CD1c-positive myeloid dendritic cell (primary cell): ENCODE measurements at regions not wholly inside any gene's neighbourhood (a gene's known extent, or its start where the extent isn't known, plus 50 kb on each side); places are given as distances from the start of the nearest gene placed in this dataset.

ENCODE experiments used
- DNase-seq: peaks from one replicate; pipeline ENCODE4 v3.0.0-alpha.2; 2016; ENCODE audit errors: extremely low spot score

GRCh38 chr7:79872176-79872575 lies 262.5 kb upstream of the GNAI1 start:
- DNase-seq = no peak

DNA sequence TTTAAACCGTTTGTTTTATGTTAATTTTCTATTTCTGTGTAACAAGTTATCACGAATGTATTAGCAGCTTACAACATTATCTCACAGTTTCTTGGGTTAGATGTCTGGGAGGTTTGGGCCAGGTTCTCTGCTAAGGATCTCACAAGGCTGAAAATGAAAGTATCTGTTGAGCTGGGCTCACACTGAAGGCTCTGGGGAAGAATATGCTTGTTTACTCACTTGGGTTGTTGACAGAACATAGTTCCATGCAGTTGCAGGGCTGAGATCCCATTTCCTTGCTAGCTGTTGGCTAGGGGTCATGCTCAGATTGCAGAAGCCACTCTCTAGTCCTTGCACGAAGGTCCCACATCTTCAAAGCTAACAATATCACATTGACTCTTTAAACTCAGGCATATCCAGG lies 266.6 kb upstream of the GNAI1 start:
- no peak for DNase-seq

DNA sequence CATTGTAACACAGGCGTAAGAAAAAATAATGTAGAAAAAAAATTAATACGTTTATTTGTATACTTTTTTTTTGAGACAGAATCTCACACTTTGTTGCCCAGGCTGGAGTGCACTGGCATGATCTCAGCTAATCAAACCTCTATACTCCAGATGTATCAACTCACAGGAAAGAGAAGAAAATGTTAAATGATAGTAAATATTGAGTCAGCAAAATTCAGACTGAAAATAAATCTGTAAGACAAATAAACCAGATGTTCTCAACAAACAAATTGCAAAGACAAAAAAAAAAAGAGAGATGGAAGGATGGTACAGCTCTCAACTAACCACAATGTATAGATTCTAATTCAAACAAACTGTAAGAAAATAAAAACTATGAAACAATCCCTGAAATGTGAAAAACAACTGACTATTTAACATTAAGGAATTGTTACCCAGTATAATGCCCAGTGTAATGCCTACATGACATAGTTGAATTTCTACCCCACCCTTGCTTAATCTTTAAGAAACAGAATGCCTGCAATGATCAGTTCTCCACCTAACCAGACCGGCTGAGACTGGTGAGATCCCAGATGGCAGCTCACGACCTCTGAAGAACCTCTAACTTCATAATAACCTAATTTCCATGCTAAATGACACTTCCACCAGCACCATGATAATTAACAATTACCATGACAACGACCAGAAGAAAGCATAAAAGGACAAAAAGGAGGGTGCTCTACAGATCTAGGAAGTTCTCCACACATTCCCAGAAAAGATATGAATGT lies 272.0 kb upstream of the GNAI1 start:
- DNase-seq = no peak

DNA sequence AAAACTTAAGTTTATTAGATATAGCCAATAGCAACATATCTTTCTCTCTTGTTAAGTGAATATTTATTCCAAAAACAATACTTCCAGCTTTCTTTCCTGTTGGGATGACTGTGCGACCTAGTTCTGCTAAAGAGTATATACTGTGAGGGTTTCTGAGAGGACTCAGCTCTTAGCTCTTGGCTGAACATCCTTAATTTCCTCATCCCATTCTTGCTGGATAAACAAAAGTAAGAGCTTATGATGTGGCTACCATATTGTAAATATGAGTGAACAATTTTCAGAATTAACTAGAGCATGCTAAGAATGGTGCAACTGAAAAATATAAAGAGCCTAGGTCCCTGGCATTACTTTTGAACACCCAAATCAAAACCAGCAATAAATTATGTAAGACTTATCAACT lies 279.5 kb upstream of the GNAI1 start:
- DNase-seq = no peak

DNA sequence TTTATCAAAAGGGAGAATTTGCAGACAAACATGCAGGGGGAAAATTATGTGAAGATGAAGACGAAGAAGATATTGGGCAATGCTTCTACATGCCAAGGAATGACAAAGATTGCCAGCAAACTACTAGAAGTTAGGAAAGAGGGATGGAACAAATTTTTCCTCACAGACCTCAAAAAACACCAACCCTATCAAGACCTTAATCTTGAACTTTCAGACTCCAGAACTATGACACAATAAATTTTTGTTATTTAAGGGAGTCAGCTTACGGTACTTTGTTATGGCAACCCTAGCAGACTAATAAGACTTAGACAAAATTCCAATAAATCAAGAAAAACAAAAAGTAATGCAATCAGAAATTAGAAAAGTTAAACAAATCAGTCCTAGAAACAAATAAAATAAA lies 280.0 kb upstream of the GNAI1 start:
- no peak for DNase-seq

DNA sequence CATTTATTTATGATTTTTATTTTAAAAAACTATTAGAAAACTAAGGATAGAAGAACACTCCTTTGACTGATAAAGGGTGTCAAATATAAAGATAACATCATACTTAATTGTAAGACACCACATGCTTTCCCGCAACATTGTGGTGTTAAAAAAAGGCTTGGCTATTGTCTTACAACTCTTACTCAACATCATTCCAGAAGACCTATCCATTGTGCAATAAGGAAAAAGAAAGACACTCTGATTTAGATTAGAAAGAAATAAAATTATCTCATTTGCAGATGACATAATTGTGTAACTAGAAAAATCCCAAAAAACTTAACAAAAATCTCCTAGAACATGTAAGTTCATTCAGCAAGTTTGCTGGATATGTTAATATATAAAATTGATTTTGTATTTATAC lies 296.7 kb upstream of the GNAI1 start:
- no peak for DNase-seq

DNA sequence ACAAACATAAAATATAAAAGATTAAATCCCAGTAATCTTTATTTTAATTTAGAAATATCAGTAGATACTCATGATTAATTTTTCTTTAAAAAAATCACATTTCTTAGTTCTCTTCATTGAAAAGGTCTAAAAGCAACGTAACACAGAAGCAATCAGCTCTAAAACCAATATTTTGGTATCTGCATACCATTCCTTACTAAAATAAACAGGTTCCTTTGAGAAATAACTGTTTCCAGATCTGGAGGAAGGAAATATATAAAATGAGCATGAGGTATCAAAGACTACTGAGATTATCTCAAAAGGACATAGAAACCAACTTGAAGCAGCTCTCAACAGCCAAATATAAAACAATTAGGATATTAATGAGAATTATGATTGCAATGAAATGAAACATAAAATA lies 301.0 kb upstream of the GNAI1 start:
- no peak for DNase-seq

GRCh38 chr7:79828866-79829265 lies 305.8 kb upstream of the GNAI1 start:
- DNase-seq = no peak

GRCh38 chr7:79823246-79823951 lies 311.2 kb upstream of the GNAI1 start:
- no peak for DNase-seq

DNA sequence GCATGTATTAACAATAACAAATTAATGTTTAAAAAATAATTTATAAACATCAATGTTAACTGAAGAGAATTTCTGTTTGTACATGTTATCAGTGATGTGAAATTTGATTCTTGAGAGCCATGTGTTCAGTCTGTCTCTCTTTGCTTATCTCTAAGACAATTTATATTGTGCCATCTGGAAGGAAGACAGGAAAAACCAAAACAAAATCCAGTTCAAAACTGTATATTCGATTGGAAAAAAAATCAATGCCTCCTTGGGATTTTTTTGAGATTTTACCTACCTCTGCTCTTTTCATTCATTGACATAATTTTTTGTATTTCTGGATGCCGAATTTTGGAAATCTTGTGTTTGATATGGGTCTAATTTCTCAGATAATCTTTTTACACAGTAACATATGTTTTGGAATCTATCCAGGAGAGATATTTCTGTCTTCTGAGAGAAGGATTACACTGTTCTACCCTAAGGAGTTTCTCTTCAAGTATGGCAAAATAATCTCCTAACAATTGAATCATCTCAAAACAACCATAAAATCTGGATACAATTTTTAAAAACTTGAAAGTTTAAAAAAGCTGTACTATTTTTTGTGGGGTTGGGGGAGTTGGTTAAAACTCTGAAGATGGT lies 311.9 kb upstream of the GNAI1 start:
- DNase-seq = no peak

DNA sequence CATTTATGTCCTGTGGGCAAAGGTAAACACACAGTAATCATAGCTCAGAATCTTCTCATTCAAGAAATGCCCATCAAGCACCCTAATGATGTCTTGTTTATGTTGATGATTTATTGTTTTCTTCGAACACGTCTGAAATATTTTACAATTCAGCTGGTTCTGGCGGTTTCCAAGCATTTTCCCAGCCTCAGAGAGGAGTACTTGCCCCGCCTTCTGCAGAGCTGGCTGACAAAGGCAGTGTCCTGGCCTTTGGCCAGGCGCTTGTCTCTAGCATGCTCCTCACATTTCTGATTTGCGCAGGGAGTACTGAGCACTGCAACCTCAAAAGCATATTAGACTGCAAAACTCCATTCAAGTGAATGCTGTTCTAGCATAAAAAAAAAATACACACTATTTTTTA lies 314.2 kb upstream of the GNAI1 start:
- DNase-seq = no peak

DNA sequence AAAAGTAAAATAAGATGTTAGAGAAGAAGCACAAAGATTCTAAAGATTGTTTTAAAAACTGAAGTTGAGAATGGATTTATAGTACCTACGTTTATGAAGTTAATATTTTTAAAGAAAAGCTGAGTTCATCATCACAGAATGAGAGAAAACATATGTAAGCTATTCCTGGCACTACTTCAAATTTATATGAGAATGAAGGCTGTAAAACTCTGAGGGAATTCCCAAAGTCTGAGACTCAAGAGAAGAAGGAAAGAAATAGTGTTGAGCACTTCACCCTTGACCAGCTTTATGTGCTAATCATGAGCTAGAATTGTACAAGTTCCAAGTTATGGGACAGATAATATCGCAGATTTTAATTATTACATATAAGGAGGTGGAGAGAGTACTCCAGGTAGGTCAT lies 323.7 kb upstream of the GNAI1 start:
- no peak for DNase-seq

DNA sequence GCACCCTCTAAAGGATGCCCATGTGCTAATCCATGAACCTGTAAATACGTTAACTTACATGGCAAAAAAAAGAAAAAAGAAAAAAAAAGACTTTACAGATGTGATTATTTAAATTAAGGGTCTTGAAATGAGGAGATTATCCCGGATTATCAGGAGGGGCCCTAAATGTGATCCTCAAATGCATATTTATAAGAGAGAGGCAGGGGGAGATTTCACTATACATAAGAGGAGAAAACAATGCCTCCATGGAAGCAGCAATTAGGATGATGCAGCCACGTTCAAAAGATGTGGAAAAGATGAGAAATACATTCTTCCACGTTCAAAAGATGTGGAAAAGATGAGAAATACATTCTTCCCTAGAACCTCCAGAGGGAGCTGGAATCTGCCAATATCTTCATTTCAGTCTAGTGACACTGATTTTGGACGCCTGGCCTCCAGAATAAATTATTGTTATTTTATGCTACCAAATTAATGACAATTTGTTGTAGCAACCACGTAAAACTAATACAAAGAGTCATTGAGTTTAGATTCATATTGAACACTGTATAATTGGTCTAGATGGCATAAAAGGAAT lies 328.4 kb upstream of the GNAI1 start:
- DNase-seq = no peak

DNA sequence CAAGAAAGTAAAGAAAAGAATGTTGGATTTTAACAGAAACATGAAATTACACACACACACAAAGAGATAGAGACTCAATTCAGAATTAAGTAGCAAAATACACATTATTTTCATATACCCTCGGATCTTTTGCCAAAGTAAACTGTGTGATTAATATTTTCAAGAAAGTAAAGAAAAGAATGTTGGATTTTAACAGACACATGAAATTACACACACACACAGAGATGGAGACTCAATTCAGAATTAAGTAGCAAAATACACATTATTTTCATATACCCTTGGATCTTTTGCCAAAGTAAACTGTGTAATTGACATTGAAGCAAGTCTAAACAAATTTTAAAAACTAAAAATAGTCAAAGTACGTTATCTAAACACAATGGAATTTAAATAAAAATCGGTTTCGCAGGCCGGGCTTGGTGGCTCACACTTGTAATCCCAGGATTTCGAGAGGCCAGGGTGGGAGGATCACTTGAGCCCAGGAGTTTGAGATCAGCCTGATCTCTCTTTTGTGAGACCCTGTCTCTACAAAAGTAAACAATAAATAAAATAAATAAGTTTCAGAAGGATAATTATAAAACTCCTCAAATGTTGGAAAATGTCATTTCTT lies 337.3 kb upstream of the MAGI2 start:
- no peak for DNase-seq

DNA sequence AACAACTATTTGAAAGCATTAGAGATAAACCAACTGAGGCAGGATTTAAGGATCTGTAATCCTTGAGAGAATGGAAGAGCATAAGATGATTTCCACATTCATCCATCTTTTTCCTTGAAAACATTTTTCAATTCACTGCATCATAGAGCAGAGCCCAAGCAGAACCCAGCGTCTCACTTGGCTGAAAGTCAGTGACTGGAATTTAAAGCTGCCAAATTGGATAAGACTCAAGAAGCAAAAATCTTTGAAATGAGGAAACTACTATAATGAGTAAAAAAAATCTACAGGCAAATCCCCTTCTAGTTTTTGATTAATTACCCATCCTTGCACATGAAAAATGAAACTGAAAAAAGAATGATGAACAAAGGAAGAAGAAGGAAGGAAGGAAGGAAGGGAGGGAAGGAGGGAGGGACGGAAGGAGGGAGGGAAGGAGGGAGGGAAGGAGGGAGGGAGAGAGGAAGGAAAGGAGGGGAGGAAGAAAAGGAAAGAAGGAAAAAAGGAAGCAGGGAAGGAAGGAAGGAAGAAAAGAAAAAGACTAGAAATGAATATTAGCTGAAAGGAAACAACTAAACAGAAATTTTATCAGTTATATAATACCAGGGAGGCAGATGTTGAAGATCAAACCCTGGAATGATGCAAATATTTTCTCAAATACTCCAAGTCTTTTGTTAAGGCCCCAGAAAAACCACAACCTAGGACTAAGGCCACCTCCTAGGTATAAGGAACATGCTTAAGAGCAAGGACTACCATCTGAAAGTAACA lies 336.3 kb upstream of the MAGI2 start:
- no peak for DNase-seq

GRCh38 chr7:79787623-79788022 lies 334.2 kb upstream of the MAGI2 start:
- no peak for DNase-seq

DNA sequence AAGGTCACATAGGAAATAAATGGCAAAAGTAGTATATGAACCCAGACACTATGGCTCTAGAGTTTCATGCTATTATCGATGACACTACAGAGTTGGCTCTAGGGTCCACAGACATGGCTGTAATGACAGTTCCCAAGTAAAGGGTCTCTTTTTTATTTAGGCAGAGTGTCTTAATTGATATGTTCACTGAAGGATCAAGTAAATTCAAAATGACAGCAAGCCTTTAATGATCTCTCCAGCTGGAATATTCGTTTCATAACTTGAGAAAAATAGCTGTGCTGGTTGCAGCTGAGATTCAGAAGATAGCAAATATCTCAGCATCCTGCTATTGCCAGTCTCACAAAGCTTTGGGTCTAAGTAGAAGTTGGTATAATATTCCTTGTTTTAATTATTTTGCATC lies 333.6 kb upstream of the MAGI2 start:
- DNase-seq = no peak

DNA sequence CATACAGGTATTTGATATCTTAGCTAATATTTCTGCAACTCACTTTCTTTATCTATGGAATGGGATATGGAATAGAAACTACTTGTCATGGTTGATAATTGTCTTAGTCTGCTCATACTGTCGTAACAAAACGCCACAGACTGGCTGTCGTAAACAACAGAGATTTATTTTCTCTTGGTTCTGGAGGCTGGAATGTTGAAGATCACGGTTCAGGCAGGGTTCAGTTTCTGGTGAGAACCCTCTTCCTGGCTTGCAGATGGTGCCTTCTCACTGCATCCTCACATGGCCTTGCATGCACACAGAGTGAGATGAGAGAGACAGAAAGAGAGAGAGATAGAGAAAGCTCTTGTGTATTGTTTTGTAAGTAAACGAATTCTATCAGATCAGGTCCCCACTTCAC lies 332.7 kb upstream of the MAGI2 start:
- no peak for DNase-seq

GRCh38 chr7:79785556-79785955 lies 332.1 kb upstream of the MAGI2 start:
- no peak for DNase-seq

DNA sequence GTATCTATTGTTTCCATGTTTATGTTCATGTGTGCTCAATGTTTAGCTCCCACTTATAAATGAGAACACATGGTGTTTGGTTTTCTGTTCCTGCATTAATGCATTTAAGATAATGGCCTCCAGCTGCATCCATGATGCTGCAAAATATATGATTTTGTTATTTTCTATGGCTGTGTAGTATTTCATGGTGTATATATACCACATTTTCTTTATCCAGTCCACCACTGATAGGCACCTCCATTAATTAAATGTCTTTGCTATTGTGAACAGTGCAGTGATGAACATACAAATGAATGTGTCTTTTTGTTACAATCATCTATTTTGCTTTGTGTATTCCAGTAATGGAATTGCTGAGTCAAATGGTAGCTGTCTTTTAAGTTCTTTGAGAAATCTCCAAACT lies 329.4 kb upstream of the MAGI2 start:
- no peak for DNase-seq

- DNase-seq = no peak
These were observed 328.8 kb upstream of the MAGI2 start for GRCh38 chr7:79782256-79782655.

DNA sequence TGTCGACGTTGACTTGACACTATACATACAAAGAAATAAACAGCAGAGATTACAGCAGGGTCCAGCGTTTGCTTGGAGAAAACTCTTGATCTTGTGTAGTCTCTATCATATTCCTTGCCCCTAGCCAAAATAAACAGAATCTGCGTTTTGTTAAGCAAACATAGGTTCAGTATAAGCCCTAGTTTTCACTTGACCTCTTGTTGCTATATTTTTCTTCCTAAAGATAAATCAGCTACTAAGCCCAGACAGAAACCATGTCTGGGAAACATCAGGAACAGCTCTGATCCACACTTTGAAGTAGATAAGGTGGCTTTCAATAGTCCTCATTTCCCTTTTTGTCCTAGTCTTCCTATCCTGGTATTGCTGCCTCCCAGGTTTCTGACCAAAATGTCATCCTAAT lies 328.2 kb upstream of the MAGI2 start:
- no peak for DNase-seq
